ENCODE measurements at regions not wholly inside any gene's neighbourhood (a gene's known extent, or its start where the extent isn't known, plus 50 kb on each side); places are given as distances from the start of the nearest gene placed in this dataset.

GRCh38 chr6:92363111-92363510 lies 1056.2 kb downstream of the EPHA7 start:
- Histone ChIP-seq H3K36me3 (no peaks in the 10 kb centered on the region), H3K27me3 (no peaks in the 10 kb centered on the region), H3K4me3 (no peak overlapping the region), H3K27ac (no peak overlapping the region), H3K9me3 (no peaks in the 10 kb centered on the region), H3K4me1 (no peaks in the 10 kb centered on the region)
- no peak for TF ChIP-seq CTCF (IDR thresholded peaks at IDR 0.05)
- no peak for DNase-seq
- intact Hi-C loops (cut with DNase I; ENCODE audit: low total_unique reads), result no loop called here

- intact Hi-C loops (cut with DNase I; ENCODE audit: low total_unique reads), result no loop called here
- Histone ChIP-seq H3K27ac (no peak overlapping the region), H3K9me3 (no peaks in the 10 kb centered on the region), H3K4me3 (no peak overlapping the region), H3K36me3 (no peaks in the 10 kb centered on the region), H3K27me3 (no peaks in the 10 kb centered on the region), H3K4me1 (no peaks in the 10 kb centered on the region)
- no peak for TF ChIP-seq CTCF (IDR thresholded peaks at IDR 0.05)
- DNase-seq, result no peak
These were observed 1057.0 kb downstream of the EPHA7 start for GRCh38 chr6:92362404-92362803.

- DNase-seq, result no peak
- no peaks in the 10 kb centered on the region for H3K27me3 ChIP-seq
- no peaks in the 10 kb centered on the region for H3K9me3 ChIP-seq
- no peaks in the 10 kb centered on the region for H3K36me3 ChIP-seq
- no peak for TF ChIP-seq CTCF (IDR thresholded peaks at IDR 0.05)
- no peak overlapping the region for H3K27ac ChIP-seq
- intact Hi-C loops (cut with DNase I; ENCODE audit: low total_unique reads), result no loop called here
- H3K4me3 ChIP-seq, result no peak overlapping the region
- H3K4me1 ChIP-seq, result no peaks in the 10 kb centered on the region
These were observed 1057.4 kb downstream of the EPHA7 start for GRCh38 chr6:92361990-92362389.

- intact Hi-C loops (cut with DNase I; ENCODE audit: low total_unique reads), result no loop called here
- H3K9me3 ChIP-seq, result no peaks in the 10 kb centered on the region
- TF ChIP-seq CTCF (IDR thresholded peaks at IDR 0.05), result no peak
- H3K27ac ChIP-seq, result no peak overlapping the region
- no peaks in the 10 kb centered on the region for H3K4me1 ChIP-seq
- H3K4me3 ChIP-seq, result no peak overlapping the region
- no peaks in the 10 kb centered on the region for H3K36me3 ChIP-seq
- no peak for DNase-seq
- H3K27me3 ChIP-seq, result no peaks in the 10 kb centered on the region
These were observed 1065.0 kb downstream of the EPHA7 start for GRCh38 chr6:92354270-92354829.

GRCh38 chr6:92352130-92352529 lies 1067.2 kb downstream of the EPHA7 start:
- Histone ChIP-seq H3K36me3 (no peaks in the 10 kb centered on the region), H3K4me1 (no peaks in the 10 kb centered on the region), H3K27me3 (no peaks in the 10 kb centered on the region), H3K4me3 (no peak overlapping the region), H3K9me3 (no peaks in the 10 kb centered on the region), H3K27ac (no peak overlapping the region)
- intact Hi-C loops (cut with DNase I; ENCODE audit: low total_unique reads), result no loop called here
- no peak for TF ChIP-seq CTCF (IDR thresholded peaks at IDR 0.05)
- no peak for DNase-seq

GRCh38 chr6:92341201-92341600 lies 1078.2 kb downstream of the EPHA7 start:
- Histone ChIP-seq H3K9me3 (no peaks in the 10 kb centered on the region), H3K4me3 (no peak overlapping the region), H3K27me3 (no peaks in the 10 kb centered on the region), H3K27ac (no peak overlapping the region), H3K36me3 (no peaks in the 10 kb centered on the region), H3K4me1 (no peaks in the 10 kb centered on the region)
- no peak for TF ChIP-seq CTCF (IDR thresholded peaks at IDR 0.05)
- DNase-seq, result no peak
- intact Hi-C loops (cut with DNase I; ENCODE audit: low total_unique reads), result no loop called here
